ENCODE measurements at regions not wholly inside any gene's neighbourhood (a gene's known extent, or its start where the extent isn't known, plus 50 kb on each side); places are given as distances from the start of the nearest gene placed in this dataset.

DNA sequence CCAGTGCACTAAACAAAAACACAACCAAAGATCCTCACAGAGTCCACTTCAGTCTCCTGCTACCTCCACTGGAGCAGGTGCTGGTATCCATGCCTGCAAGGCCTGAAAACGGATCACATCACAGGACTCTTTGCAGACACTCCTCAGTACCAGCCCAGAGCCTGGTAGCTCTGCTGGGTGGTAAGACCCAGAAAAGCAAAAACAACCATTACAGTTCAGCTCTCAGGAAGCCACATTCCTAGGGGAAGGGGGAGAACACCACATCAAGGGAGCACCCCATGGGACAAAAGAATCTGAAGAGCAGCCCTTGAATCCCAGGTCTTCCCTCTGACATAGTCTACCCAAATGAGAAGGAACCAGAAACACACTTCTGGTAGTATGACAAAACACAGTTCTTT is 52.5 kb upstream of the PFN2 start:
- H3K27ac ChIP-seq, result no peak overlapping the region
- TF ChIP-seq ZFX (IDR thresholded peaks at IDR 0.05; ENCODE audit: borderline replicate concordance) (no peak), CTCF (IDR thresholded peaks at IDR 0.05) (no peak)

DNA sequence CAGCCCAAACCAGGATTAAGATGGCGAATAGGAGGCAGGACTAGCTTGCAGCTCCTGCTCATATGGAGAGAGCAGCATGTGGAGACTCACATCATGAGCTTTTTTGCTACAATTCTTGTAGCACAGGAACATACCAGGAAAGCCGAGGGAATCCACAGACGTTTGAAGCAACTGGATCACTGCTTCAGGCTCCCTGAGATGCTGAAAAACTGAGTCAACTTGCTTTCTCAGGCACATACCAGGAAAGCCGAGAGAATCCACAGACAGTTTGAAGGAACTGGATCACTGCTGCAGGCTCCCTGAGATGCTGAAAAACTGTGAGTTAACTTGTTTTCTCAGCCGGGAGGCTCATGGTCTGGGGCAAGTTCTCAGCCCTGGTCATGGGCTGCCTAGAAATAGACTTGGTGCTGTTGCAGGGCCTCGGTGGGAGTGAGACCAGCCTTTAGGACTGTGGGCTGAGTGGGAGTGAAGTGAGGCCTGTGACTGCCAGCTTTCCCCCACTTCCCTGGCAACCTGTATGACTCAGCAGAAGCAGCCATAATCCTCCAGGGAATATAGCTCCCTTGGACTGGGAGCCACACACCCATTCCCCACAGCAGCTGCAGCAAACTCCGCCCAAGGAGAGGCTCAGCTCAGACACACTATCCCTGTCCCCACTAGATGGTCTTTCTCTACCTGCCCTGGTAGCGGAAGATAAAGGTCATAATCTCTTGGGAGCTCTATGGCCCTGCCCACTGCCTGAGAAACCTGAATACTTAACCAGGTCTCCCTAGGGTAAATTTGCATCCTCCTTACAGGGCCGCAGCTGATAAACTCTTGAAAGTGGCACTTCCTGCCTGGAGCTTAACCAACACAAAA is 51.9 kb upstream of the PFN2 start:
- TF ChIP-seq ZFX (IDR thresholded peaks at IDR 0.05; ENCODE audit: borderline replicate concordance) (no peak), CTCF (IDR thresholded peaks at IDR 0.05) (no peak)
- H3K27ac ChIP-seq, result no peak overlapping the region

- no peak overlapping the region for H3K27ac ChIP-seq
- no peak for TF ChIP-seq ZFX (IDR thresholded peaks at IDR 0.05; ENCODE audit: borderline replicate concordance)
- TF ChIP-seq CTCF (IDR thresholded peaks at IDR 0.05), result no peak
Observed at GRCh38 chr3:150020527-150020926, 49.8 kb upstream of the PFN2 start.

All from 22Rv1 (cell line).